SJSA1 (cell line): ENCODE measurements at regions not wholly inside any gene's neighbourhood (a gene's known extent, or its start where the extent isn't known, plus 50 kb on each side); places are given as distances from the start of the nearest gene placed in this dataset.

ENCODE experiments used
- DNase-seq, 2 experiments: peaks; one replicate each; pipeline ENCODE4 v3.0.0-alpha.2; 2015 to 2020; ENCODE audit warnings: low spot score in 2 of 2, low read depth in 1 of 2
- H3K27ac ChIP-seq: fragments of 250-450 bp; sonication (Bioruptor Pico); 2 replicates; pipeline ENCODE4 v1.5.1; 2020; ENCODE audit warnings: mild to moderate bottlenecking, moderate library complexity
- H3K27me3 ChIP-seq: fragments of 250-450 bp; sonication (Bioruptor Pico); replicated peaks from 2 replicates; pipeline ENCODE4 v1.5.1; 2020; ENCODE audit warnings: mild to moderate bottlenecking, moderate library complexity
- H3K36me3 ChIP-seq: fragments of 250-450 bp; sonication (Bioruptor Pico); 2 replicates; pipeline ENCODE4 v1.5.1; 2020; ENCODE audit warnings: mild to moderate bottlenecking
- H3K4me1 ChIP-seq: fragments of 250-450 bp; sonication (Bioruptor Pico); replicated peaks from 2 replicates; pipeline ENCODE4 v1.6.1; 2021; ENCODE audit warnings: mild to moderate bottlenecking
- H3K4me3 ChIP-seq: fragments of 250-450 bp; sonication (Bioruptor Pico); 2 replicates; pipeline ENCODE4 v1.5.1; 2020; ENCODE audit warnings: mild to moderate bottlenecking
- H3K9me3 ChIP-seq: fragments of 250-450 bp; sonication (Bioruptor Pico); replicated peaks from 2 replicates; pipeline ENCODE4 v1.5.1; 2020; ENCODE audit warnings: mild to moderate bottlenecking

DNA sequence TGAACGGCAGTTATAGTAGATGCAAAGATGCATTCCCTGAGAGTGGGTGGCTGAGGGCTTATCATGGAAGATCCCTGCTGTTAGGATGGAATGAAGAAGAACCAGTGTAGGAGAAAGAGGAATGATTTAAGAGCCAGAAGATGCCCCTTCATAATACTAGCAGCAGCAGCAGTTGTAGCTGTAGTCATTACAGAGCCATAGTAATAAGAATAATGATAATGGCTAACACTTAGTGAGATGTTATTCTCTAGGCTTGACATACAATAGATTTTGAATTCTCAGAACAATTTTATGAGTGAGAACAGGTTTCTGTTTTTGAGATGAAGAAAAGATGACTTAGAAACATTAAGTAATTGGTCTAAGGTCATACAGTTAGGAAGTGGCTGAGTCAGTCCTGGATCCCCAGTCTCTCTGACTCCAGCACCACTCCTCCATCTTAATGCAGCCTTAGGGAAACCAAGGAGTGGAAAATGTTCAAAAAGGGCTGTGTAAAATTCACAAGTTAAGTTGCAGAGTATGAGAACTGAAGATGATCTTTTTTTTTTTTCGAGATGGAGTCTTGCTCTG is 459.4 kb upstream of the SGCD start:
- DNase-seq = no peak

DNA sequence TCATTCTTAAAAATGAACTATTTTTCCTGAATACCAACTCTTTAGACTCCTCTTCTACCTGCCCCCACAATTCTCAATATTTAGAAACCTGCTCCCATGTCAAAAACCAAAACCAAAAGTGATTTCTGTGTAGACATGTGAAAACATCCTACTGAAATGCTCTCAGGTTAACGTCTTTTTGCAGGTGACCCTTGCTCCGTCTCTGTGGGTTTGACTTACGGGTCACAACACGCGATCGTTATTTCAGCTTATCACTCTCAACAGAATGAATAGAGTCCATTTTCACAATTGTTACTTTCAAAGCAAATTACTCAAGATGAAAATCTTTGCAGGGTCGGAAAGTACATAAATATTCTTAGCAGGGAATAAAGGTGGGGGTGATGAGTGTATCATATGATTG is 456.3 kb upstream of the SGCD start:
- Histone ChIP-seq H3K36me3 (no peaks in the 10 kb centered on the region), H3K27ac (no peak overlapping the region), H3K4me1 (no peaks in the 10 kb centered on the region), H3K9me3 (no peaks in the 10 kb centered on the region), H3K27me3 (no peaks in the 10 kb centered on the region), H3K4me3 (no peak overlapping the region)
- DNase-seq = no peak

More for the DNA sequence above, 459.4 kb upstream of the SGCD start:
- H3K4me3 ChIP-seq = no peak overlapping the region
- H3K36me3 ChIP-seq = no peaks in the 10 kb centered on the region
- no peaks in the 10 kb centered on the region; the same call in 1 of the 2 replicates for H3K9me3 ChIP-seq
- H3K27ac ChIP-seq = no peak overlapping the region
- H3K27me3 ChIP-seq = no peaks in the 10 kb centered on the region
- no peaks in the 10 kb centered on the region for H3K4me1 ChIP-seq

DNA sequence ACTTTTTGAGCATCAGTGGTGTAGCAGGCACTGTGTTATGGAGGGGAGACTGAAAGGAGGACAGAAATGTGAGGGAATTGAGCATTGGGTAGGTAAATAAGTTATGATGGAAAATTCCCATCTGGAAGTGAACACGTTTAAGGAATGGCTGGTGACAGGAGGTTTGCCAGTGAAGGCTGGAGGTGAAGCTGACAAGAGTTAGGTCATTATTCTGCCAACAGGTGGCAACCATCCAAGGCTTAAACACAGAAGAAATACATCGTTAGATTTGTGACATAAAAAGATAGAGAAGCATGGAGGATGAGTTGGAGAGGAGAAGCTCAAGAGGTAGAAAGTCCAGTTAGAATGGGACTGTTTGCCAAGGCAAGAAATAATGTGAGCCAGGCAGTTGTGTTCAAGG is 455.3 kb upstream of the SGCD start:
- Histone ChIP-seq H3K27ac (no peak overlapping the region), H3K4me1 (no peaks in the 10 kb centered on the region), H3K36me3 (no peaks in the 10 kb centered on the region), H3K9me3 (no peaks in the 10 kb centered on the region), H3K4me3 (no peak overlapping the region), H3K27me3 (no peaks in the 10 kb centered on the region)
- no peak for DNase-seq

DNA sequence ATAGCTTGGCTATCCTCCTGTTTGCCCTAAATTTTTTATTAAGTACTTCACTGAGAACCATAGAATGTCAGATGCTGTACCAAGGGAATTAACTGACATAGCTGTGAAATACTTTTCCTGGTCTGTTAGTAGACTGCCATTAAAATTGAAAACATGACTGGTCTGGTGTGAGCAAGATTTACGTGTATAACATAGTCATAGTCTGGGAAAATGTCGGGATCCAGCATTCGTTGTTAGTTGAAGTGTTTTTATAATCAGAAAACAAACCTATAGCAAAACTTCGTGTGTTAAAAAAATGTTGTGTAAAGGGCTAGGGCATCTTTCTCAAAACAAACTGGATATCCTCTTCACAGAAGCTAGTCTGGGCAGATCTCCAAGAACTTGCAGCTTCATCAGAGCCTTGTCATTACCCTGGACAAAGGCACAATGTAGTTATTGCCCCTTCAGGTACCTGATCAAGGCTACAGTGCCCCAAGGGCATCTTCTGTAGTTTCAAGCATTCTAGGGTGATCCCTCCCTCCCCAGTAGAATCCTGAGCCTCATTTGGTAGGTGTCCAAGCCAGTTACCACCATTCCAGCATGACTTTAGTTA is 454.2 kb upstream of the SGCD start:
- H3K4me3 ChIP-seq = no peak overlapping the region
- no peak for DNase-seq
- no peak overlapping the region for H3K27ac ChIP-seq
- no peaks in the 10 kb centered on the region for H3K9me3 ChIP-seq
- no peaks in the 10 kb centered on the region for H3K36me3 ChIP-seq
- H3K4me1 ChIP-seq = no peaks in the 10 kb centered on the region
- no peaks in the 10 kb centered on the region for H3K27me3 ChIP-seq

DNA sequence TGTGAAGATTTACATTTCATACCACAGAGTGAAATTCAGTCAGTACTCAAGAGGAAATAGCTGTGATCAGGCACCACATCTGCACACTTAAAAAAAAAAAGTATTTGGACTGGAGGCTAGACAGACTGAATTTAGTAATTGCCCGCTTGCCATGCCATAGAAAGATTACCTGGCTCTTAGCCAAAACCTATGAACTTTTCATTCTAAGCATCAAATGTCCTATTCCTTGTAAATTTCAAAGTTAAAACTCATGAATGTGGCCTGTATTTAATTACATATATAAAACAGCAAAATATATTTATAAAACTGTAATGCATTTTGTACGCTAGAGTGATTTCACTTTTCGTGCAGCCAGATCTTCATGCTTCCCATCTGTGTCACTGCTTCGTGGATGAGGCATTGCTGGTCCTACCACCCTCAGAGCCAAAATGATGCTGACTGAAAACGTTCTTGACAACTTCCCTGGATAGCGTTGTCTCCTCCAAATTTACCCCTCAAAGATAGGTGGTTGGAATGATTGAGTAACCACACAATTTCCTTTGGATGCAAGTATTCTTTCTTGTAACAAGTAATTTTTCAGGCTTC is 447.9 kb upstream of the SGCD start:
- no peak for DNase-seq
- H3K9me3 ChIP-seq = peaks cover 7% of the 10 kb centered on the region; the same call in 1 of the 2 replicates
- H3K4me3 ChIP-seq = no peak overlapping the region
- H3K27ac ChIP-seq = no peak overlapping the region
- H3K27me3 ChIP-seq = no peaks in the 10 kb centered on the region
- no peaks in the 10 kb centered on the region for H3K36me3 ChIP-seq
- no peaks in the 10 kb centered on the region for H3K4me1 ChIP-seq

DNA sequence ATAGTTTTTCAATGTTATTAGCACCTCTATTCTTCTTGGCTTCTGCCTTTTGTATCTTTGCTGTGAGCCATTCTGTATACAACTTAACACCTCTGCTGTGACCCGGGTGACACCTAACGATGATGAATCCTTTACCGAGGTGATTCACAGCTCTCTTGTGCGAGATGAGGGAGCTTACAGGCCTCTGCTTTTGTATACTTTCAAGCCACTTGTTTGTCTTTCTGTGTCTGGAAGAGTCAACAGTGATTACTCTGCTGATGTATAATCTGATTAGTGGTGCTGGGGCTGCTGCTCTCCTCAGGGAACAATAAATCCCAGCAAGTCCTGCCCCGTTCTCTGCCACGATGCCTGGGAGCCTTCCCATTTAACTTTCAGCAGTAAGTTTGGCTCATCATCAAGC is 442.9 kb upstream of the SGCD start:
- peaks cover 9% of the 10 kb centered on the region; the same call in 1 of the 2 replicates for H3K9me3 ChIP-seq
- H3K4me3 ChIP-seq = no peak overlapping the region
- H3K27me3 ChIP-seq = no peaks in the 10 kb centered on the region
- DNase-seq = no peak
- no peaks in the 10 kb centered on the region for H3K36me3 ChIP-seq
- H3K27ac ChIP-seq = no peak overlapping the region
- no peaks in the 10 kb centered on the region for H3K4me1 ChIP-seq

DNA sequence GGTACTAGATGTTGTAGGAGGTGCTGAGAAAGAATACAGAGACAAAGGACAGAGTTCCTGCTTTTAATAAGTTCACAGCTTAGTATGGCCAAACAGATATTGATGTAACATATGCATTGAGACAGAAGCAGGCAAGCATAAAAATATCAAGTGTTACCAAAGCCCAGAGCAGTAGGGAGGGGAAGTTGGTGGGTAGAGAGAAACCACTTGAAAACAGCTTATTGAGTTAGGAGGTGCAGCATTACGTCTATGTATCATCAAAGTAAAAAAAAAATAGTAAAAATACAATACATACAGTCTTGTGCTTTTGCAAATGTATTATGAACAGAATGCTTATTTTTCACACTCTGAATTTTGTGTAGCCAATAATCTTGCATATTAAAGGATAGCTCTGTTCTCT is 441.8 kb upstream of the SGCD start:
- no peak for DNase-seq
- H3K4me3 ChIP-seq = no peak overlapping the region
- no peaks in the 10 kb centered on the region for H3K27me3 ChIP-seq
- peaks cover 9% of the 10 kb centered on the region for H3K9me3 ChIP-seq
- no peaks in the 10 kb centered on the region for H3K36me3 ChIP-seq
- no peak overlapping the region for H3K27ac ChIP-seq
- H3K4me1 ChIP-seq = no peaks in the 10 kb centered on the region

DNA sequence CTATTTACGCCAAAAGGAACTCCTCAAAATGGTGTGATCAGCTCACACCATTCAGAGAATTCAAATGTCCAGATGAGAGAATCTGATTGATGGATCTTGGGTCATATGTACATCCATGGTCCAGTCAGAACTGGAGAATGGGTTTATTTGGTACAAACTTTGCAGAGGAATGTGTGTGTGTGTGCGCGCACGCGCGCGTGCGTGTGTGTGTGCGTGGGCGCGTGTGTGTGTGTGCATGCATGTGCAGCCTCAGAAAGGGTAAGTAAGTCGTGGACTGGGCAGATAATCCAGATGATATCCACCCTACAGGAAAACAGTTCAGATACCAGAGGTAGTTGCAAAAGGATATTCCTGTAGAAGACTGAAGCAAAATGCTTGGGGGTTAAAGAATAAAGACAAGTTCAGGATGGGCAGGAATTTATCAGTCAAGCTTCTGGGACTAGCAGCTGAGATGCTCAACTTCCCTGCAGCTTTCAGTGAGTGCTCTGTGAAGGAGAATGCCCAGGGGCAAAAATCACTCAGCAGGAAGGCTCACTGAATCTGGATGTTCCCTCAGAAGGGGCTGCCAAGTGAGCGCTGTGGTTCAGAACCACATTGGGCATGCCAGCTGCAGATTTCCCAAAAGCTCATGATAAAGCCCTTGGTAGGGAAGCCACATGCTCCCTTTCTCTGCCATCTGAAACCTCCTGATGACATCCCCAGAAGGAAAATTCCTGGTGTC is 440.5 kb upstream of the SGCD start:
- no peak for DNase-seq
- no peak overlapping the region for H3K27ac ChIP-seq
- H3K4me3 ChIP-seq = no peak overlapping the region
- no peaks in the 10 kb centered on the region for H3K27me3 ChIP-seq
- no peaks in the 10 kb centered on the region for H3K4me1 ChIP-seq
- H3K9me3 ChIP-seq = peaks cover 8% of the 10 kb centered on the region
- no peaks in the 10 kb centered on the region for H3K36me3 ChIP-seq

DNA sequence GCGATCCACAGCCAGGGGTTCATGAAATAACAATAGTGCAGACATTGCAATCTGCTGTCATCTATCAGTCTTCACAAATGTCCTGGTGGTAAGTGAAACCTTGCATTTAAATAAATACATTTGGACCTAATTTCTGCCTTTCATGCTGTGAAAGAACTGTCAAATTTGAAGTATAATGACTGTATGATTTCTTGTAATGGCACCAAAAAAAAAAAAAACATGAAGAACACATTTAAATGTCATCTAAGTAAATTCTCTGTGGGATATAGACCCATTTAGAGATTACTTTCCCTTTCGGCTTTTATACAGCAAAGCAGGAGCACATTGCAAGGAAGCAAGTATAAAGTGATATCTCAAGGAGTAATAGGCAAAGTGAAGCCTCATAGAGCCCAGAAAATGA is 431.5 kb upstream of the SGCD start:
- Histone ChIP-seq H3K36me3 (no peaks in the 10 kb centered on the region), H3K4me3 (no peak overlapping the region), H3K9me3 (no peaks in the 10 kb centered on the region; the same call in 1 of the 2 replicates), H3K27me3 (no peaks in the 10 kb centered on the region), H3K4me1 (no peaks in the 10 kb centered on the region), H3K27ac (no peak overlapping the region)
- no peak for DNase-seq

DNA sequence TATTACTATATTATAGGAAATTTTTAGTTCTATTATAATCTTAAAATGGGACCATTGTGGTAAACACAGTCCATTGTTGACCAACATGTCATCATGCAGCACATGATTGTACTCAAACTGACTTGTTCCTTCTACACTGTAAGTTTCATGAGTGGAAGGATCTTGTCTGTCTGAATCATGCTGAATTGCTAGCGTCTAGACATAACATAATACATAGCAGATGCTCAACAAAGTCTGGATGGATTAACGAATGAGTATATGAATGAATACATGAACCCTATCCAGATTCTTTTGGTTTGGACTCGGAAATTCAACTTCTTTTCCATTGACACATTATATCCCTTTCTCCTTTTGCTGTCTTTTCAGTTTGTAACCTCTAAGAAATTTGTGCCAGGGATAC is 429.2 kb upstream of the SGCD start:
- no peaks in the 10 kb centered on the region for H3K36me3 ChIP-seq
- H3K27me3 ChIP-seq = no peaks in the 10 kb centered on the region
- H3K9me3 ChIP-seq = no peaks in the 10 kb centered on the region; the same call in 1 of the 2 replicates
- H3K4me3 ChIP-seq = no peak overlapping the region
- no peaks in the 10 kb centered on the region for H3K4me1 ChIP-seq
- no peak overlapping the region for H3K27ac ChIP-seq
- no peak for DNase-seq

DNA sequence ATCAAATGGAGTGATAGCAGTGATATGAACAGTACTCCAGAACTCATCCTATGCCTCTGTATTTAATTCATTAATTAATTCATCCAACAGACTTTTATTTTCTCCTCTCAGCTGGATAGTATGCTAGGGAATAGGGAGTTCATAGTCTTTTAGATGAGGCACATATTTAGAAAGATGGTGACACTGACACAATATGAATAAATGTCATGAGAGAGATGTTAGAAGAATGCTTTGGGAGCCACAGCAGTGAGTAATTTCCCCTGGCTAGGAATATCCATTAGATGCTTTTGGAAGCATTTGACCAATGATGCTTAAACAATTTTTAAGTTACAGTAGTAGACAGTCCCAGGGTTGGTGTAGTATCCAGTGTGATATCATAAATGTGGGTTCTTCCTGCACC is 428.7 kb upstream of the SGCD start:
- no peak overlapping the region for H3K27ac ChIP-seq
- H3K36me3 ChIP-seq = no peaks in the 10 kb centered on the region
- no peaks in the 10 kb centered on the region; the same call in none of the 2 replicates for H3K9me3 ChIP-seq
- no peak for DNase-seq
- H3K27me3 ChIP-seq = no peaks in the 10 kb centered on the region
- no peak overlapping the region for H3K4me3 ChIP-seq
- no peaks in the 10 kb centered on the region for H3K4me1 ChIP-seq

DNA sequence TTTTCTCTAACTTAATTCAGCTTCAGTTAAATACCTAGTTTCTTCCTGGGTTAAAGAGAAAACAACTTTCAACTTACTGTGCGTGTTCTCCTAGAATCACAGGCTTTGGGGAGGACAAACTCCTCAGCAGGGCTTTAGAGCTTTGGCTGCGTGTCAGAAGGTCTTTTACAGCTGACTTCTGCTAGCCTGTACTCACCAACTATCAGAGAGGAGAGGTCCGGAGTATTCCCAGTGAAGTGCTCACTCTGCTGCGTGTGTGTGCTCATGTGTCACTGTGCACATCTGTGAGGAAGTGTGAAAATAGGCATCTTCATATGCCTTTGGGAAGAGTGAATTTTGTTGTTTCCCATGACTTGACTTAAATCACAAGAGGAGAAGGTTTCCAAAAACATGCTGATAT is 423.2 kb upstream of the SGCD start:
- Histone ChIP-seq H3K4me3 (no peak overlapping the region), H3K4me1 (no peaks in the 10 kb centered on the region), H3K27ac (no peak overlapping the region), H3K9me3 (peaks cover 2% of the 10 kb centered on the region), H3K36me3 (no peaks in the 10 kb centered on the region), H3K27me3 (no peaks in the 10 kb centered on the region)
- no peak for DNase-seq

DNA sequence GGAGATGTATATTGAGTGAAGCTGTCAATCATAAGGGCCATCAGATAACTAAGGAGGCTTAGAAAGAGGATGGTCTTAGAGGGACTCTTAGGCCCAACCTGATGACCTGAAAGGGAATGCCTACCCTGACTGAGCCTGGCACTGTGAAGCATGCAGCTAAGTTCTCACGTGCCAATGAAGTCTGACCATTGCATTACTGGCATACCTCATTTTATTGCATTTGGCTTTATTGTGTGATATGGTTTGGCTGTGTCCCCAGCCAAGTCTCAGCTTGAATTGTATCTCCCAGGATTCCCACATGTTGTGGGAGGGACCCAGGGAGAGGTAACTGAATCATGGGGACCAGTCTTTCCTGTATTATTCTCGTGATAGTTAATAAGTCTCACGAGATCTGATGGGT is 421.6 kb upstream of the SGCD start:
- H3K9me3 ChIP-seq = peaks cover 2% of the 10 kb centered on the region; the same call in 1 of the 2 replicates
- H3K4me1 ChIP-seq = no peaks in the 10 kb centered on the region
- no peak overlapping the region for H3K27ac ChIP-seq
- H3K4me3 ChIP-seq = no peak overlapping the region
- DNase-seq = no peak
- no peaks in the 10 kb centered on the region for H3K36me3 ChIP-seq
- H3K27me3 ChIP-seq = no peaks in the 10 kb centered on the region

DNA sequence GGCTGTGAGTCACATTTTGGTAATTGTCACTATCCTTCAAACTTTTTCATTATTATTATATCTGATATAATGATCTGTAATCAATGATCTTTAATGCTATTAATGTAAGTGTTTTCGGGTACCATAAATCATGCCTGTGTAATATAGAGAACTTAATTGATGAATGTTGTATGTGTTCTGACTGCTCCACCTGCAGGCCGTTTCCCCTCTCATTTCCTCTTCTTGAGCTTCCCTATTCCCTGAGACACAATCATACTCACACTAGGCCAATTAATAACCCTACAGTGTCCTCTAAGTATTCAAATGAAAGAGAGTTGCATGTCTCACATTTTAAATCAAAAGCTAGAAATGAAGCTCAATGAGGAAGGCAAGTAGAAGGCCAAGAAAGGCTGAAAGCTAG is 420.9 kb upstream of the SGCD start:
- H3K9me3 ChIP-seq = peaks cover 2% of the 10 kb centered on the region; the same call in 1 of the 2 replicates
- no peak for DNase-seq

More for the DNA sequence above, 420.9 kb upstream of the SGCD start:
- Histone ChIP-seq H3K27ac (no peak overlapping the region), H3K27me3 (no peaks in the 10 kb centered on the region), H3K36me3 (no peaks in the 10 kb centered on the region), H3K4me1 (no peaks in the 10 kb centered on the region), H3K4me3 (no peak overlapping the region)
